Activated T-helper 1 cell treated with anti-CD3 and anti-CD28 coated beads, Interleukin-12 subunit alpha, Interleukin-12 subunit beta, Interleukin-2, Interleukin-4 antibody, amounts not matched to agents 30 ng/mL and 10 ng/mL and 1 ng/mL, durations not matched to agents 14 hours and 24 hours and 36 hours (primary cell): ENCODE measurements at regions not wholly inside any gene's neighbourhood (a gene's known extent, or its start where the extent isn't known, plus 50 kb on each side); places are given as distances from the start of the nearest gene placed in this dataset.
"Not testable (repeated sequence)": the region's sequence is repeated elsewhere in the genome, so short reads cannot be mapped to it uniquely, and the experiment has no call there.

Experiments
- DNase-seq: peaks from one replicate; pipeline ENCODE4 v3.0.0; 2021; ENCODE audit warnings: low spot score
- H3K27ac Mint-ChIP-seq: one replicate; pipeline ENCODE4 v1.8.0; 2021; ENCODE audit warnings: mild to moderate bottlenecking, mixed read lengths
- H3K27me3 Mint-ChIP-seq: one replicate; pipeline ENCODE4 v1.8.0; 2022; ENCODE audit warnings: mild to moderate bottlenecking, moderate library complexity, mixed read lengths; ENCODE audit not compliant: insufficient read depth
- H3K36me3 Mint-ChIP-seq: one replicate; pipeline ENCODE4 v1.8.0; 2021; ENCODE audit warnings: low read depth, mixed read lengths
- H3K4me1 Mint-ChIP-seq: one replicate; pipeline ENCODE4 v1.8.0; 2021; ENCODE audit warnings: low read depth, mixed read lengths
- H3K4me3 Mint-ChIP-seq: one replicate; pipeline ENCODE4 v1.8.0; 2021; ENCODE audit warnings: mild to moderate bottlenecking, moderate library complexity, mixed read lengths
- H3K9me3 Mint-ChIP-seq: one replicate; pipeline ENCODE4 v1.8.0; 2021; ENCODE audit warnings: mixed read lengths
- intact Hi-C: fragments of 100-400 bp; cut with micrococcal nuclease; formaldehyde crosslinking; loops from one replicate; pipeline ENCODE4 v1.15.1; 2024

DNA sequence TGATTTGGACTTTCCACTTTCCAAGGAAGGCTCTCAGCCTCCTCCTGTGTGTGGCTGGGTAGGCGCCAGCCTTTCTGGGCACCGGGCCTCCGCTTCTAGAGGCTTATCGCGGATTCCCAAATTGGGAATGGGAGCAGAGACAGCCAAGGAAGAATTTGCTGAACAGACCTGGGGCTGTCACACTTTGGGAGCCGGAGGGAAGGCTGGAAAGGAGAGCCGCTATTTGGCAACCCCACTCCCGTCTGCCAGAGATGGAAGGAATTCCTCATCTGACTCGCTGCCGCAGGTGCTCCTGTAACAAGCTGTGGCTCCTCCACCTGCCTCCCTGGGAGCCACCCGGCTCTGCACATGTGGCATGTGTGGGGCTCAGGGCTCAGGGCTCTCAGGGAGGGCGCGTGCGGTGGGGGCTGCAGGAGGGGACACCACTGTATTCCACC is 50.8 kb upstream of the ECHDC3 start:
- no peak overlapping the region for H3K27ac Mint-ChIP-seq
- peaks cover 36% of the 10 kb centered on the region for H3K27me3 Mint-ChIP-seq
- H3K4me3 Mint-ChIP-seq = no peak overlapping the region
- DNase-seq = no peak
- no peaks in the 10 kb centered on the region for H3K9me3 Mint-ChIP-seq
- intact Hi-C loops = no loop called here
- H3K36me3 Mint-ChIP-seq = no peaks in the 10 kb centered on the region
- no peaks in the 10 kb centered on the region for H3K4me1 Mint-ChIP-seq

DNA sequence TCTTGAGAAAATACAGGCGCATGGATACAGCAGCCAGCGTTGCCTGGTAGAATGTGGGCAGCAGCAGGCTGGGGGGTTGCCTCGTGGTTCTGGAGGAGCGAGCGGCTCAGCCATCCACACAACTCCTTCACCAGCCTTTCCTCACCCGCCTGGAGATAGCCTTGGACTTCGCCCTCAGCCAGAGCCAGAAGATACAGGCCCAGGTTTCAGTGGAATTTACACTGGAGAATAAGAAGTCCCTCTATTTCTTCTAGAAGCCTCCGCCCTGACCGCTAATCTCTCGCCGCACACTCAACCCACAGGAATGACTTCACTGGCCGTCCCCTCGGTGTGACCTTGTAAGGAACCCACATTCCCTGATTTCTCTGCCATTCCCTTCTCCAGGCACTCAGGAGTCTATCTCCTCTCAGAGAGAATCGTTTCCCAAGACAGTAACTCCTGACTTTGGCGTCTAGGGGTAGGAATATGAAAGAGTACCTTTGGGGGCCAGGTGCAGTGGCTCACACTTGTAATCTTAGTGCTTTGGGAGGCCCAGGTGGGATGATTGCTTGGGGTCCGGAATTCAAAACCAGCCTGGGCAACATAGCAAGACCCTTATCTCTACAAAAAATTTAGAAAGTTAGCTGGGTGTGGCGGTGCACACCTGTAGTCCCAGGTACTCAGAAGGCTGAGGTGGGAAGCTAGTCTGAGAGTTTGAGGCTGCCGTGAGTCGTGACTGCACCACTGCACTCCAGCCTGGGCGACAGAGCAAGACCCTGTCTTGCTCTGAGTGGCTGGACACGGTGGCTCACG is 52.0 kb upstream of the ECHDC3 start:
- Mint-ChIP-seq H3K4me3 (no peak overlapping the region), H3K36me3 (no peaks in the 10 kb centered on the region), H3K4me1 (peaks cover 8% of the 10 kb centered on the region), H3K27ac (no peak overlapping the region), H3K27me3 (peaks cover 28% of the 10 kb centered on the region), H3K9me3 (no peaks in the 10 kb centered on the region)
- no peak for DNase-seq
- intact Hi-C loops = no loop called here

DNA sequence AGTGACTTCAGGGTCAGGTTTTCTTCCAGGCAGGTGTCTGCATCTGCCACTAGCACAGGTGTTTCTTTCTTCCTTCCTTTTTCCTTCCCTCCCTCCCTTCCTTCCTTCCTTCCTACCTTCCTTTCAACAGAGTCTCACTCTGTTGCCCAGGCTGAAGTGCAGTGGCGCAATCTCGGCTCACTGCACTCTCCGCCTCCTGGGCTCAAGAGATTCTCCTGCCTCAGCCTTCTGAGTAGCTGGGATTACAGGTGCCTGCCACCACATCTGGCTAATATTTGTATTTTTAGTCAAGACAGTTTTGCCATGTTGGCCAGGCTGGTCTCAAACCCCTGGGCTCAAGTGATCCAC is 53.8 kb upstream of the ECHDC3 start:
- intact Hi-C loops, H3K9me3 Mint-ChIP-seq, H3K36me3 Mint-ChIP-seq, DNase-seq, H3K27ac Mint-ChIP-seq, H3K4me3 Mint-ChIP-seq: not testable (repeated sequence)
- Mint-ChIP-seq H3K4me1 (peaks cover 25% of the 10 kb centered on the region), H3K27me3 (peaks cover 34% of the 10 kb centered on the region)

DNA sequence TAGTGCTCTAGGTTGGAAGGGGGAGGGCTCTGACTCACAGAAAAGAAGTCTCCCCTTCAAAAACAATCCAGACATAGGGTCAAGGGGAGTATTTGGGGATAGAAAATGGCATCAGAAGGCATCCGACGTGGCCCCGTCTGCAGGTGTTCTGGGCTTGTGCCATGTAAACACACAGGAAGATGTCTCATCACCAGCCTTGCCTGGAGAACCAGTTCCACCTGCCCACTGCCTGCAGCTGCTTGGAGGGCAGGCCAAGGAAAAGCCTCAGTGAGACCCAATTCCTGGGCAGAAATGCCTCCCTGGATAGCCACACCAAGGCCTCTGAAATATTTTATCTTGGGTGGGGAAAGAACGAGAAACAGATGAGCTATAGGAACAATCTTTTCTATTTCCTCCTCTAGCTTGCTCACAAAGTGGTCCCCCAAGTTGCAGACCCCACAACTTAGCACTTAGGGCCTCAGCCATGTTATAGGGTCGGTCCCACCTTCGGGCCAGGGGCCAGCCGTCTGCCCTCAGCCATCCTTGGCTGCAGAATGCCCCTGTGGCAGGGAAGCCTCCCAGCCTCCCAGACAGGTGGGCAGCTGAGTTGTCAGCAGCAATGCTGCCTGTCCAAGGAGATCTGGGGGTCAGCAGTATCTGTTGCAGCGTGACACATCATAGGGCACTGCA is 54.3 kb upstream of the ECHDC3 start:
- no peaks in the 10 kb centered on the region for H3K9me3 Mint-ChIP-seq
- no peak for DNase-seq
- H3K27ac Mint-ChIP-seq = no peak overlapping the region
- H3K27me3 Mint-ChIP-seq = peaks cover 38% of the 10 kb centered on the region
- peaks cover 2% of the 10 kb centered on the region for H3K36me3 Mint-ChIP-seq
- intact Hi-C loops = no loop called here
- no peak overlapping the region for H3K4me3 Mint-ChIP-seq
- peaks cover 25% of the 10 kb centered on the region for H3K4me1 Mint-ChIP-seq

DNA sequence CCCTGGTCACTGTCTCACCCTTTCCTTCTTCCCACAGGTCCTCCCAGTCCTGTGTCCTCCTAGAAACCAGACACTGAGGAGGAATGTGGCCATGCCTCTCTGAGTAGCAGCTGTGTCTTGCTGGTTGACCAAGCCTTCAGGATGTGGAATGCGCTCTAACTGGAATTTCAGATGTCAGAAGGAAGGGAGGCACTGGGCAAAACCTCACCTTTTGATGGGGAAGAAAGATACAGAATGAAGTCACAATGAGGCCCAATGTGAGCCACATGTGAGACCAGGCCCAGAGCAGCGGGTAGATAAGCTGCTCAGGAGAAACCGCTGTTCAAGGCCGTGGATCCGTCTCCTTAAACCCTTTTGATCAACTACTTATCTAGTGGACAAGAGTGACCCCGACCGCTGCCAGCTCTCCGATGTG is 54.8 kb upstream of the ECHDC3 start:
- no peaks in the 10 kb centered on the region for H3K9me3 Mint-ChIP-seq
- no peak overlapping the region for H3K4me3 Mint-ChIP-seq
- DNase-seq = no peak
- peaks cover 25% of the 10 kb centered on the region for H3K4me1 Mint-ChIP-seq
- H3K27me3 Mint-ChIP-seq = peaks cover 42% of the 10 kb centered on the region
- intact Hi-C loops = no loop called here
- H3K27ac Mint-ChIP-seq = no peak overlapping the region
- peaks cover 2% of the 10 kb centered on the region for H3K36me3 Mint-ChIP-seq

DNA sequence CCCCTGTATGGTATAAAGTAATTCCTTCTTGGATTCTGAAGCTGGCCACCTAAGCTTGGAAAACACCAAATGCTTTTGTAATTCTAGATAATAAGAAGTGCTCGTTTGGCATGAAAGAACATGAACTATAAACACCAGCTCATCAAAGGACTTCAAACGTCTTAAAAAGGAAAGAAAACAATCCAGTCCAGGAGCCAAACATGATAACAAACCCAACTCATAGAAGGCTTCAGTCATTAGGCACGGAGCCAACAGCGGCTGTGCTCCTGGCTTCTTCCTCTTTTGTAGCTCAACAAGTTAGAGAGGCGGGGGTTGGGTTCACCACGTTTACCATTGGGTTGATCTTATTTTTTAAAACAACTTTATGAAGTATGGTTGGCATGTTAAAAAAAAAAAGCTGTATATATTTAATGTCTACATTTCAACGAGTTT is 56.4 kb upstream of the ECHDC3 start:
- H3K36me3 Mint-ChIP-seq = peaks cover 2% of the 10 kb centered on the region
- intact Hi-C loops = loop anchor here (1.0 to 2.0 kb wide), 3 partner anchors 24 to 170 kb away; no protein-coding TSS in a partner anchor
- H3K4me1 Mint-ChIP-seq = peaks cover 25% of the 10 kb centered on the region
- H3K27me3 Mint-ChIP-seq = peaks cover 53% of the 10 kb centered on the region
- H3K4me3 Mint-ChIP-seq = no peak overlapping the region
- H3K9me3 Mint-ChIP-seq = no peaks in the 10 kb centered on the region
- no peak overlapping the region for H3K27ac Mint-ChIP-seq
- no peak for DNase-seq

DNA sequence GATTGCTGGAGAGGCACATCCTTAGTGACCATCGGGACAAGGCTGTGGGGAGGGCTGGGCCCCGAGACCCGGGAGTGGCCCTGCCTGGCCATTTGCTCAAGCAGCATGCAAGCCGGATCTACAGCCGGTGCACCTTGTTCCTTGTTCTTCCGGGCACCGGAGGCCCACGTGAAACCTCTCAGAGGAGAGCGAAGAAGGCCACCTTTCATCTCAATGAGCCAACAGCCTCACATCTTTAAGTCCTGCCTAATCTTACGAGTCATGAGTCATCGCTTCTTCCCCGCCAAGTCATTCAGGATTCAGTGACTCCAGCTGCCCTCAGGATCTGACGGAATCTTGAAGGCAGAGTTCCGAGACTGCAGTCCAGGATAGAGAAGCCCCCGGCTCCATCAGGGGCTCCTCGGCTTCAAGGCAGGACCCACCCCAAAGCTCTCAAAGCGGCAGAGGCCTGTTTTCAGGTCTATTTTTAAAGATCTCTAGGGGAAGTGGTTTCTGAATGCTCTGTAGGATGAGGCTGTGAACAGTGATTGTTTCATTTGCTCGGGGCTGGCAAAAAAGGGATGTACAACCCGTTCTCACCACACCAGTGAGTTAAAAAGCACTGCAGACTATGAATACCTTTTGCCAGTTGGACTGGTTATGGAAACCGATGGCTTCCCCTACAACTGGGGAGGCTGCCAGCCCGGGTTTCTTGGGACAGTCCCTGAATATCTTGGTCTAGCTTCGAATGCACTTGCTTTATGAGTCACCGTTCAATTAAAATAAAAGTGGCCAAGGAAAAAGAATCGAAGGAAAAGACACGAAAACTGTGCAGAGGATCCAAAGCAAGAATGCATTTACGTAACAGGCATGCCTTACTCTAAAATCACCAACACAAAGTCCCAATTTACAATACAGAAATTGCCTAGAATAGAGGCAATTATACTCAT is 57.2 kb upstream of the ECHDC3 start:
- intact Hi-C loops = loop anchor here (1.0 to 2.0 kb wide), 3 partner anchors 25 to 169 kb away; no protein-coding TSS in a partner anchor
- peaks cover 25% of the 10 kb centered on the region for H3K4me1 Mint-ChIP-seq
- DNase-seq = peak; percentile 39
- H3K4me3 Mint-ChIP-seq = peak overlapping the region; percentile 76
- H3K27me3 Mint-ChIP-seq = peaks cover 53% of the 10 kb centered on the region
- no peaks in the 10 kb centered on the region for H3K9me3 Mint-ChIP-seq
- peak overlapping the region; percentile 84 for H3K27ac Mint-ChIP-seq
- H3K36me3 Mint-ChIP-seq = peaks cover 2% of the 10 kb centered on the region

DNA sequence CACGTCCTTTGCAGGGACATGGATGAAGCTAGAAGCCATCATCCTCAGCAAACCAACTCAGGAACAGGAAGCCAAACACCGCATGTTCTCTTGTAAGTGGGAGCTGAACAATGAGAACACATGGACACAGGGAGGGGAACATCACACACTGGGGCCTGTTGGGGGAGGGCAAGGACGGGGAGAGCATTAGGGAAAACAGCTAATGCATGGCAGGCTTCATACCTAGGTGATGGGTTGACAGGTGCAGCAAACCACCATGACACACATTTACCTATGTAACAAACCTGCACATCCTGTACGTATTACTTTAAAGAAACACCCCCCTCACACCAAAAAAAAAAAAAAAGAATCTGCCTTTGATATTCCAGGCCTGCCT is 57.9 kb upstream of the ECHDC3 start:
- not testable (repeated sequence) for H3K9me3 Mint-ChIP-seq, H3K36me3 Mint-ChIP-seq, DNase-seq
- intact Hi-C loops = loop anchor here (2.0 kb wide), 1 partner anchor 52 kb away; no protein-coding TSS in a partner anchor
- H3K27me3 Mint-ChIP-seq = peaks cover 58% of the 10 kb centered on the region
- H3K4me3 Mint-ChIP-seq = peak overlapping the region; percentile 76
- H3K27ac Mint-ChIP-seq = peak overlapping the region; percentile 84
- peaks cover 25% of the 10 kb centered on the region for H3K4me1 Mint-ChIP-seq

DNA sequence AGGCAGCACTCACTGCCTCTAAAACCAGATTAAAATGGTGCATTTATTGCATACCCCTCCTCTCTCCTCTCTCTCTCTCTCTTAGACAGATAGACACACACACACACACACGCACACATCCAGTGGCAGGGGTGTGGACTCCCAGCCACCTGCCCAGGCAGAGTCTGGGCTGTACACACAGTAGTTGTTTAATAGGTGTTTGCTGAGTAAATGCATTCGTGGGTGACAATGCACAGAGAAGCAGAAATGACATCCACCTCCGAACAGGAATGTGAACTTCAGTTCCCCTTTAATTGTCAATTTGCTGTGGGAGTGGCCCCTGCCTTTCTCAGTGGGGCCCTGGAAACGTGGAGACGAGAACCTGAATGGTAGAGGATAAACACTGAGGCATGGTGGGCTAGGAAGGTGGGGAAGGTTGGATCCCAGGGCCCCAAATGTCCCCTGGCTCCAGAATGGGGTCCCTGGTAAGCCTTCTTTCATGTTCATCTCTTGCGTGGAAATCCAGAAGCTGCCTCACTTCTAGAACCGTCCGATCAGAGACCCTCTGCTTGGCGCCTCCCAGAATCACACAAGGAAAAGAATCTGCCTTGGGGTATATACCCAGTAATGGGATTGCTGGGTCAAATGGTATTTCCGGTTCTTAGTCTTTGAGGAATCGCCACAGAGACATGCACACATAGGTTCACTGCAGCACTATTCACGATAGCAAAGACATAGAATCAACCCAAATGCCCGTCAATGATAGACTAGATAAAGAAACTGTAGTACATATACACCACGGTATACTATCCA is 58.5 kb upstream of the ECHDC3 start:
- no peak for DNase-seq
- Mint-ChIP-seq H3K4me1 (peaks cover 25% of the 10 kb centered on the region), H3K27me3 (peaks cover 52% of the 10 kb centered on the region), H3K36me3 (peaks cover 2% of the 10 kb centered on the region), H3K4me3 (peak overlapping the region; percentile 53), H3K9me3 (no peaks in the 10 kb centered on the region), H3K27ac (peak overlapping the region; percentile 62)
- intact Hi-C loops = loop anchor here (2.0 kb wide), 1 partner anchor 51 kb away; no protein-coding TSS in a partner anchor

DNA sequence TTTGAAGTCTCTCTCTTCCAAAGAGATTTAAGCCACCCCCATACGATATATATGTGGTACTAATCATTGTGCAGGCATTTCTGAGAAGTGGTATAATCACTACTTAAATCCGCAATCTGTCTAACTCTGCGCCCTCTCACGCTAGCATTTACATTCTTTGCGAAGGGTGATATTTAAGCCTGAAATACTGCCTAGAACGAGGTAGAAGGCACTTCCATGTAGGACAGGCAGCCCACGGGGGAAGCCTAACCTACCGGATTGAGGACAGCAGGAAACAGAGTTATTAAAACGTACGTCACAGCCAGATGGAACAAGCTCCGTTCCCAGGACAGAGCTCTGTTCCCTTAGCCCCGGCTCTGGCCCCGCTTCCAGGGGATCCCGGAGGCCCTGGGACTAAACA is 59.3 kb upstream of the ECHDC3 start:
- peaks cover 25% of the 10 kb centered on the region for H3K4me1 Mint-ChIP-seq
- intact Hi-C loops = no loop called here
- H3K36me3 Mint-ChIP-seq = peaks cover 2% of the 10 kb centered on the region
- H3K27me3 Mint-ChIP-seq = peaks cover 46% of the 10 kb centered on the region
- H3K27ac Mint-ChIP-seq = no peak overlapping the region
- H3K9me3 Mint-ChIP-seq = no peaks in the 10 kb centered on the region
- H3K4me3 Mint-ChIP-seq = no peak overlapping the region
- DNase-seq = no peak

DNA sequence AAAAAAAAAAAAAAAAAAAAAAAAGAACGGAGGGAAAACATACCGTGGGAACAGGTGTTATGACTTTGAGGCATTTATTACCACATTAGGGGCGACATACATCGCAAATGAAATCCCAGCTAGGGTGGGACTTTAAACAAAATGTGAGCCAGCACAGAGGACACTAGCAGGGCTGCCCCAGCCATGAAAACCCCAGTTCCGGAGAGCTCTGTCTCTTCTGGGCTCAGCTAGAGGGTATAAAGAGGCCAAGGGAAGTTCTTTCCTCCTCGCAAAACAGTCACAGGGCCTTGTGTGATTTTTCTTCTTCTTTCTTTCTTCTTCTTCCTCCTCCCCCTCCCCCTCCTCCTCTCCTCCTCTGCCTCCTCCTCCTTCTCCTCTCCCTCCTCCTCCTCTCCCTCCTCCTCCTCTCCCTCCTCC is 59.9 kb upstream of the ECHDC3 start:
- Mint-ChIP-seq H3K36me3 (peaks cover 2% of the 10 kb centered on the region), H3K4me1 (peaks cover 25% of the 10 kb centered on the region), H3K9me3 (no peaks in the 10 kb centered on the region), H3K4me3 (no peak overlapping the region), H3K27me3 (peaks cover 42% of the 10 kb centered on the region), H3K27ac (no peak overlapping the region)
- intact Hi-C loops = no loop called here
- DNase-seq = no peak

DNA sequence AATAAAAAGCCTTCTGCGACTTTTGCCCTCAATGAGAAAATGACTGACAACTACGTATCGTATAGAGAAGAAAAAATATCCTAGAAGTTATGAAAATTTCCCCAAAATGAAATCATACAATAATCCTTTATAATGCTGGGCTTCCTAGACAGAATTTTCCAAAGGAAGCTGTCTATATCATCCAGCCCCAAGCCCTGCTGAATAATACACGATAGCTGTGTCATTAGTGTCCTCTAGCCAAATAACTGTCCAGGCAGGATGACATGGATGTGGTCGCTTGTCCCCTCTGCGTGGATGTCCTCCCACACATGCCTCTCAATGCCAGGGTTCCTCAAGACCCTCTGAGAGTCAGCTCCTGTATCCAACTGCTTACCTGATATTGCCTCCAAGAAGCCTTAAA is 61.7 kb upstream of the ECHDC3 start:
- DNase-seq = no peak

More for the DNA sequence above, 61.7 kb upstream of the ECHDC3 start:
- Mint-ChIP-seq H3K4me3 (no peak overlapping the region), H3K9me3 (no peaks in the 10 kb centered on the region), H3K27me3 (peaks cover 36% of the 10 kb centered on the region), H3K27ac (no peak overlapping the region), H3K36me3 (peaks cover 2% of the 10 kb centered on the region), H3K4me1 (peaks cover 21% of the 10 kb centered on the region)
- intact Hi-C loops = no loop called here
